WTC11 (cell line): ENCODE measurements at regions not wholly inside any gene's neighbourhood (a gene's known extent, or its start where the extent isn't known, plus 50 kb on each side); places are given as distances from the start of the nearest gene placed in this dataset.

ENCODE experiments used
- ATAC-seq: fragments of 200-7000 bp; cut with Tn5 transposase; 2 replicates; pipeline ENCODE4 v1.10.0; 2021; ENCODE audit warnings: mild to moderate bottlenecking, moderate library complexity
- CTCF ChIA-PET: fragments of 300-600 bp; sonication (Branson Sonifier 250); formaldehyde crosslinking; loops from one replicate; lab custom pipeline; 2021; ENCODE audit warnings: antibody characterized with exemption; lab: Charles Lee
- POLR2A ChIA-PET: fragments of 350-600 bp; sonication (Branson Sonifier 250); formaldehyde crosslinking; loops from one replicate; lab custom pipeline; 2021; ENCODE audit warnings: antibody characterized with exemption; lab: Charles Lee
- DNase-seq: peaks from one replicate; pipeline ENCODE4 v3.0.0; 2021; ENCODE audit warnings: low spot score
- H3K27ac Mint-ChIP-seq: 2 replicates; pipeline ENCODE4 v1.8.0; 2021; ENCODE audit warnings: mixed read lengths
- H3K27me3 Mint-ChIP-seq: 2 replicates; pipeline ENCODE4 v1.8.0; 2021; ENCODE audit warnings: low read depth, mild to moderate bottlenecking, moderate library complexity, mixed read lengths
- H3K36me3 Mint-ChIP-seq: 2 replicates; pipeline ENCODE4 v1.8.0; 2021; ENCODE audit warnings: mixed read lengths
- H3K4me1 Mint-ChIP-seq: 2 replicates; pipeline ENCODE4 v1.8.0; 2022; ENCODE audit warnings: mixed read lengths
- H3K4me3 Mint-ChIP-seq: 2 replicates; pipeline ENCODE4 v1.8.0; 2021; ENCODE audit warnings: mild to moderate bottlenecking, moderate library complexity, mixed read lengths
- H3K9me3 Mint-ChIP-seq: 2 replicates; pipeline ENCODE4 v1.8.0; 2021; ENCODE audit warnings: mixed read lengths
- ATF1 ChIP-seq: sonication (generic); formaldehyde crosslinking; IDR thresholded peaks from 2 replicates; pipeline ENCODE4 v1.8.1; 2023; ENCODE audit warnings: mild to moderate bottlenecking, moderate library complexity, missing genetic modification reagents
- ATF3 ChIP-seq: sonication (generic); formaldehyde crosslinking; conservative IDR thresholded peaks from 2 replicates; pipeline ENCODE4 v1.8.1; 2022; ENCODE audit warnings: mild to moderate bottlenecking, missing genetic modification reagents
- CREB1 ChIP-seq: sonication (generic); formaldehyde crosslinking; IDR thresholded peaks from 2 replicates; pipeline ENCODE4 v1.8.0; 2023; ENCODE audit warnings: mild to moderate bottlenecking, missing genetic modification reagents
- E2F4 ChIP-seq: sonication (generic); formaldehyde crosslinking; IDR thresholded peaks from 2 replicates; pipeline ENCODE4 v1.8.1; 2022; ENCODE audit warnings: low read depth, mild to moderate bottlenecking, moderate library complexity, missing genetic modification reagents, borderline replicate concordance
- FOXP1 ChIP-seq: sonication (generic); formaldehyde crosslinking; IDR thresholded peaks from 2 replicates; pipeline ENCODE4 v1.8.0; 2022; ENCODE audit warnings: missing genetic modification reagents, mild to moderate bottlenecking, moderate library complexity, borderline replicate concordance
- GABPB1 ChIP-seq: sonication (generic); formaldehyde crosslinking; IDR thresholded peaks from 2 replicates; pipeline ENCODE4 v1.8.1; 2023; ENCODE audit warnings: mild to moderate bottlenecking, missing genetic modification reagents
- GRHL2 ChIP-seq: fragments of 250-450 bp; sonication (Bioruptor Pico); IDR thresholded peaks from 2 replicates; pipeline ENCODE4 v1.8.0; 2022; ENCODE audit warnings: mild to moderate bottlenecking, moderate library complexity; ENCODE audit not compliant: insufficient replicate concordance, severe bottlenecking
- GTF2I ChIP-seq: fragments of 250-450 bp; sonication (Bioruptor Pico); conservative IDR thresholded peaks from 2 replicates; pipeline ENCODE4 v1.4.0; 2021; ENCODE audit warnings: mild to moderate bottlenecking
- HMGXB4 ChIP-seq: sonication (generic); formaldehyde crosslinking; IDR thresholded peaks from 2 replicates; pipeline ENCODE4 v1.8.1; 2023; ENCODE audit warnings: mild to moderate bottlenecking, moderate library complexity, missing genetic modification reagents
- JUN ChIP-seq: sonication (generic); formaldehyde crosslinking; IDR thresholded peaks from 2 replicates; pipeline ENCODE4 v1.8.0; 2023; ENCODE audit warnings: mild to moderate bottlenecking, missing genetic modification reagents
- KAT7 ChIP-seq: sonication (generic); formaldehyde crosslinking; IDR thresholded peaks from 2 replicates; pipeline ENCODE4 v1.8.1; 2023; ENCODE audit warnings: missing genetic modification reagents, mild to moderate bottlenecking, borderline replicate concordance
- MLX ChIP-seq: sonication (generic); formaldehyde crosslinking; IDR thresholded peaks from 2 replicates; pipeline ENCODE4 v1.8.1; 2023; ENCODE audit warnings: mild to moderate bottlenecking, missing genetic modification reagents, moderate library complexity
- MYBL2 ChIP-seq: sonication (generic); formaldehyde crosslinking; IDR thresholded peaks from 2 replicates; pipeline ENCODE4 v1.8.1; 2023; ENCODE audit warnings: mild to moderate bottlenecking, moderate library complexity, missing genetic modification reagents
- NFYB ChIP-seq: sonication (generic); formaldehyde crosslinking; conservative IDR thresholded peaks from 2 replicates; pipeline ENCODE4 v1.8.0; 2022; ENCODE audit warnings: low read depth, missing genetic modification reagents
- PRDM15 ChIP-seq: sonication (generic); formaldehyde crosslinking; IDR thresholded peaks from 2 replicates; pipeline ENCODE4 v1.8.0; 2022; ENCODE audit warnings: missing genetic modification reagents
- SMAD4 ChIP-seq: sonication (generic); formaldehyde crosslinking; IDR thresholded peaks from 2 replicates; pipeline ENCODE4 v1.8.0; 2022; ENCODE audit warnings: mild to moderate bottlenecking, missing genetic modification reagents
- TCF7 ChIP-seq: sonication (generic); formaldehyde crosslinking; IDR thresholded peaks from 2 replicates; pipeline ENCODE4 v1.8.0; 2022; ENCODE audit warnings: mild to moderate bottlenecking, low read depth, missing genetic modification reagents, moderate library complexity
- ZNF416 ChIP-seq: fragments of 250-450 bp; sonication (Bioruptor Pico); IDR thresholded peaks from 2 replicates; pipeline ENCODE4 v1.9.0; 2021; ENCODE audit warnings: mild to moderate bottlenecking, inconsistent platforms
- ZNF425 ChIP-seq: fragments of 250-450 bp; sonication (Bioruptor Pico); conservative IDR thresholded peaks from 2 replicates; pipeline ENCODE4 v1.9.0; 2021; ENCODE audit warnings: mild to moderate bottlenecking
- ZSCAN18 ChIP-seq: fragments of 250-450 bp; sonication (Bioruptor Pico); IDR thresholded peaks from 2 replicates; pipeline ENCODE4 v2.1.2; 2022; ENCODE audit warnings: mild to moderate bottlenecking, moderate library complexity

- peaks cover 3% of the 10 kb centered on the region for H3K4me1 Mint-ChIP-seq
- no peak for TF ChIP-seq HMGXB4 (CRISPR knock-in tag)
- TF ChIP-seq ATF1 (CRISPR knock-in tag) = no peak
- no peak for TF ChIP-seq CREB1 (CRISPR knock-in tag)
- no peak for TF ChIP-seq GABPB1 (CRISPR knock-in tag)
- ChIA-PET POLR2A (no interaction called here), CTCF (interaction anchor here (0.6 to 3.3 kb wide), 5 partner anchors 115 to 514 kb away, joined by 3 to 16 read pairs (median 6); partner anchors contain the start of gene PRND)
- H3K9me3 Mint-ChIP-seq = no peaks in the 10 kb centered on the region
- ATAC-seq = no peak
- H3K27me3 Mint-ChIP-seq = no peaks in the 10 kb centered on the region
- no peak for DNase-seq
- no peak overlapping the region for H3K27ac Mint-ChIP-seq
- no peaks in the 10 kb centered on the region for H3K36me3 Mint-ChIP-seq
- H3K4me3 Mint-ChIP-seq = no peak overlapping the region
Measured at GRCh38 chr20:4606051-4606450, 80.2 kb upstream of the PRNP start.

- TF ChIP-seq GTF2I = no peak
- no peak for TF ChIP-seq ZNF416 (CRISPR knock-in tag)
- no peak for TF ChIP-seq MLX (CRISPR knock-in tag)
- TF ChIP-seq MYBL2 = no peak
- TF ChIP-seq GABPB1 (CRISPR knock-in tag) = no peak
- TF ChIP-seq GRHL2 (CRISPR knock-in tag) = no peak
- TF ChIP-seq SMAD4 = no peak
- Mint-ChIP-seq H3K27me3 (no peaks in the 10 kb centered on the region), H3K36me3 (no peaks in the 10 kb centered on the region), H3K9me3 (no peaks in the 10 kb centered on the region), H3K4me3 (no peak overlapping the region), H3K4me1 (peaks cover 3% of the 10 kb centered on the region), H3K27ac (no peak overlapping the region)
- CTCF ChIA-PET = interaction anchor here (1.0 to 2.4 kb wide), 4 partner anchors 115 to 496 kb away, joined by 3 to 7 read pairs (median 4); no protein-coding TSS in a partner anchor
- no peak for DNase-seq
- no peak for ATAC-seq
- POLR2A ChIA-PET = no interaction called here
Measured at GRCh38 chr20:4605166-4605565, 81.1 kb upstream of the PRNP start.

GRCh38 chr20:4604580-4604979 is 81.7 kb upstream of the PRNP start:
- Mint-ChIP-seq H3K4me1 (peaks cover 2% of the 10 kb centered on the region), H3K27me3 (no peaks in the 10 kb centered on the region), H3K27ac (no peak overlapping the region), H3K4me3 (no peak overlapping the region), H3K9me3 (no peaks in the 10 kb centered on the region), H3K36me3 (no peaks in the 10 kb centered on the region)
- DNase-seq = no peak
- ChIA-PET CTCF (interaction anchor here (1.5 to 2.4 kb wide), 3 partner anchors 116 to 154 kb away, joined by 3 to 7 read pairs (median 6); no protein-coding TSS in a partner anchor), POLR2A (no interaction called here)
- no peak for ATAC-seq
- TF ChIP-seq KAT7 (CRISPR knock-in tag) = no peak
- TF ChIP-seq ATF3 = no peak
- no peak for TF ChIP-seq TCF7 (CRISPR knock-in tag)
- no peak for TF ChIP-seq E2F4
- no peak for TF ChIP-seq JUN
- no peak for TF ChIP-seq NFYB (CRISPR knock-in tag)
- no peak for TF ChIP-seq ZSCAN18 (CRISPR knock-in tag)
- TF ChIP-seq FOXP1 (CRISPR knock-in tag) = no peak
- TF ChIP-seq SMAD4 = no peak
- TF ChIP-seq ZNF425 (CRISPR knock-in tag) = no peak
- no peak for TF ChIP-seq PRDM15
